Heart left ventricle (tissue), 16 donors: ENCODE measurements at regions not wholly inside any gene's neighbourhood (a gene's known extent, or its start where the extent isn't known, plus 50 kb on each side); places are given as distances from the start of the nearest gene placed in this dataset.
"Not testable (repeated sequence)": the region's sequence is repeated elsewhere in the genome, so short reads cannot be mapped to it uniquely, and the experiment has no call there.

Experiments
- ATAC-seq, 4 donors: fragments of 200-7000 bp; cut with Tn5 transposase; one replicate each; pipeline ENCODE4 v1.9.1; 2020 to 2022; ENCODE audit warnings: moderate library complexity in 4 of 4, mild to moderate bottlenecking in 3 of 4, moderate number of reproducible peaks in 1 of 4
- DNase-seq, 5 donors: peaks; one replicate each; pipeline ENCODE4 v3.0.0-alpha.2; 2020
- H3K27ac ChIP-seq, 12 donors: fragments of 200-600 bp; sonication (generic) in 4 of 12; one replicate each; pipeline versions ENCODE4 v1.5.0 to v1.8.0; 2016 to 2022; ENCODE audit warnings: mild to moderate bottlenecking in 2 of 12
- H3K27me3 ChIP-seq, 9 donors: fragments of 200-600 bp; sonication (generic) in 2 of 9; one replicate each; pipeline versions ENCODE4 v1.5.1 to v1.8.0; 2016 to 2022; ENCODE audit warnings: mild to moderate bottlenecking in 3 of 9
- H3K36me3 ChIP-seq, 9 donors: fragments of 200-600 bp; sonication (generic) in 2 of 9; one replicate each; pipeline versions ENCODE4 v1.5.0 to v1.8.0; 2018 to 2022; ENCODE audit warnings: mild to moderate bottlenecking in 2 of 9
- H3K4me1 ChIP-seq, 12 donors: fragments of 200-600 bp; sonication (generic) in 4 of 12; one replicate each; pipeline versions ENCODE4 v1.5.0 to v1.8.0; 2016 to 2022; ENCODE audit warnings: mild to moderate bottlenecking in 3 of 12
- H3K4me3 ChIP-seq, 12 donors: fragments of 200-600 bp; sonication (generic) in 4 of 12; one replicate each; pipeline versions ENCODE4 v1.5.0 to v1.8.0; 2017 to 2022; ENCODE audit warnings: mild to moderate bottlenecking in 9 of 12, moderate library complexity in 4 of 12
- H3K9me3 ChIP-seq, 12 donors: fragments of 200-600 bp; sonication (generic) in 4 of 12; one replicate each; pipeline versions ENCODE4 v1.5.0 to v1.8.0; 2016 to 2022; ENCODE audit warnings: mild to moderate bottlenecking in 1 of 12
- CTCF ChIP-seq, 12 donors: fragments of 200-600 bp; sonication (generic) in 4 of 12; IDR thresholded peaks; one replicate each; pipeline versions ENCODE4 v1.5.0 to v1.8.0; 2018 to 2022; ENCODE audit warnings: antibody characterized with exemption in 12 of 12, mild to moderate bottlenecking in 5 of 12
- POLR2A ChIP-seq, 2 donors: fragments of 450-650 bp; IDR thresholded peaks; one replicate each; pipeline ENCODE4 v1.6.1; 2017; ENCODE audit warnings: antibody characterized with exemption in 2 of 2, mild to moderate bottlenecking in 2 of 2, moderate library complexity in 2 of 2
- WGBS, 4 donors: extraction: QIAGEN DNeasy Blood & Tissue Kit in 2 of 4; methylation state at CpG; one replicate each; pipeline versions ENCODE4 v1.1.5 to v1.1.7; 2013 to 2018; 5-methylcytosine and 5-hydroxymethylcytosine counted together
- intact Hi-C, 10 donors: fragments of 100-400 bp; cut with DNase I; formaldehyde crosslinking; loops; one replicate each; pipeline versions ENCODE4 v1.11.1 to v1.14.2; 2022
- donor health status: ischemic (EF 13 %, LVEDD 7.1; RV severe dilation, severe dysfunction).
- donor health status: healthy with polysubstance abuse.
- donor health status: DM: no; HTN: yes; CAD: no.
- donor health status: DM: no; HTN: no; CAD: no.
- donor health status: ischemic (EF 25% LVEDD 6.9; RV normal size, moderate dysfunction).
- donor health status: ischemic (EF 25% LVEDD 5.7; RV mildly dilated, moderate dysfunction).
- donor health status: healthy.
- donor health status: DM: yes; HTN: yes; CAD: no.
- donor health status: ischemic (EF 35%, LVEDD 5.7; RV mildly dilated, moderate dysfunction).
- donor health status: nonischemic (EF 11% LVEDD 7.7; RV severe dilation, severe dysfunction).
- donor health status: DM: yes; HTN: yes; CAD: no.
- donor health status: PGD.
- donor health status: ischemic (EF 29% LVEDD 5.4; RV normal size, mild dysfunction).
- donor health status: nonischemic (EF 23%, LVEDD 6.1; RV moderate dilation, normal function).

GRCh38 chr1:239091537-239091936 is 294.8 kb upstream of the CHRM3 start:
- intact Hi-C loops: no loop called here
- Histone ChIP-seq H3K27me3 (peaks cover 0 to 3% (median 0%) of the 10 kb centered on the region in 9 donors), H3K9me3 (no peaks in the 10 kb centered on the region), H3K27ac (no peak overlapping the region), H3K36me3 (no peaks in the 10 kb centered on the region), H3K4me3 (no peak overlapping the region), H3K4me1 (no peaks in the 10 kb centered on the region)
- TF ChIP-seq POLR2A (IDR thresholded peaks at IDR 0.05) (no peak), CTCF (IDR thresholded peaks at IDR 0.05) (no peak)
- no peak for DNase-seq
- no peak for ATAC-seq
- 66 to 79% (median 74%) methylated on average over 3 of the region's 3 CpGs for WGBS, 4 donors

GRCh38 chr1:239084459-239085080 is 301.8 kb upstream of the CHRM3 start:
- intact Hi-C loops: no loop called here
- Histone ChIP-seq H3K4me1 (no peaks in the 10 kb centered on the region), H3K9me3 (peaks cover 0 to 13% (median 0%) of the 10 kb centered on the region in 12 donors), H3K27me3 (no peaks in the 10 kb centered on the region), H3K4me3 (no peak overlapping the region), H3K36me3 (no peaks in the 10 kb centered on the region), H3K27ac (no peak overlapping the region)
- 81 to 90% (median 84%) methylated on average over 2 of the region's 2 CpGs for WGBS, 4 donors
- no peak for TF ChIP-seq POLR2A (IDR thresholded peaks at IDR 0.05)
- no peak for TF ChIP-seq CTCF (IDR thresholded peaks at IDR 0.05)
- DNase-seq: no peak
- no peak for ATAC-seq

GRCh38 chr1:239081947-239082346 is 304.4 kb upstream of the CHRM3 start:
- peaks cover 0 to 26% (median 3%) of the 10 kb centered on the region in 12 donors for H3K9me3 ChIP-seq
- ATAC-seq, H3K36me3 ChIP-seq, H3K27me3 ChIP-seq, DNase-seq, H3K27ac ChIP-seq, H3K4me1 ChIP-seq, intact Hi-C loops, H3K4me3 ChIP-seq: not testable (repeated sequence)
- 73 to 79% (median 78%) methylated on average over 3 of the region's 3 CpGs for WGBS, 4 donors

- Histone ChIP-seq H3K9me3 (peaks cover 0 to 6% (median 0%) of the 10 kb centered on the region in 12 donors), H3K4me1 (no peaks in the 10 kb centered on the region), H3K4me3 (no peak overlapping the region), H3K36me3 (no peaks in the 10 kb centered on the region), H3K27me3 (no peaks in the 10 kb centered on the region), H3K27ac (no peak overlapping the region)
- intact Hi-C loops: no loop called here
- TF ChIP-seq POLR2A (IDR thresholded peaks at IDR 0.05) (no peak), CTCF (IDR thresholded peaks at IDR 0.05) (no peak)
- DNase-seq (no peak), ATAC-seq (no peak)
Measured at GRCh38 chr1:239067480-239067879, 318.9 kb upstream of the CHRM3 start.

GRCh38 chr1:239067058-239067457 is 319.3 kb upstream of the CHRM3 start:
- Histone ChIP-seq H3K4me3 (no peak overlapping the region), H3K27ac (no peak overlapping the region), H3K27me3 (no peaks in the 10 kb centered on the region), H3K4me1 (no peaks in the 10 kb centered on the region), H3K36me3 (no peaks in the 10 kb centered on the region), H3K9me3 (peaks cover 0 to 2% (median 0%) of the 10 kb centered on the region in 12 donors)
- intact Hi-C loops: no loop called here
- no peak for ATAC-seq
- WGBS, 4 donors: 46 to 70% (median 60%) methylated on average over 1 of the region's 1 CpG
- no peak for DNase-seq
- TF ChIP-seq POLR2A (IDR thresholded peaks at IDR 0.05) (no peak), CTCF (IDR thresholded peaks at IDR 0.05) (no peak)
